GM12872 (cell line): ENCODE measurements at regions not wholly inside any gene's neighbourhood (a gene's known extent, or its start where the extent isn't known, plus 50 kb on each side); places are given as distances from the start of the nearest gene placed in this dataset.

Experiments
- CTCF ChIP-seq: IDR thresholded peaks from 3 replicates; pipeline ENCODE4 v1.5.1; 2011; ENCODE audit warnings: low read depth, mild to moderate bottlenecking, low read length, moderate library complexity; ENCODE audit not compliant: insufficient read depth

GRCh38 chr1:22352355-22352754 is 99.3 kb upstream of the ZBTB40 start:
- no peak for TF ChIP-seq CTCF

- TF ChIP-seq CTCF = no peak
These were observed 98.8 kb upstream of the ZBTB40 start for GRCh38 chr1:22352896-22353295.

DNA sequence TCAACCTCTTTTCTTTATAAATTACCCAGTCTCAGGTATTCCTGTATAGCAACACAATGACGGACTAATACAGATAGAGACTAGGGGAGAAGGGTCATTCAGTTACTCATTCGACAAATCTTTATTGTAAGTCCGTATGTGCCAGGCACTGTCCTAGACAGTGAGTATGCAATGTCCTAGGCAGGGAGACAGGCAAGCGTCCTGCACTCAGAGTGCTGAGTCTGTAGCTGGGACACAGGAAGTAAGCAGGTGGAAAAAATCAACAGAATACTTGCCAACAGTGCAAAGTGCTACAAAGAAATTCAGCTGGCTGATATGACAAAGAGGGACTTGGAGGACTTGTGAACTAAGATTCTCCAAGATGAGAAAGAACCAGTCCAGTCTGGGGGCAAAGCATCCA is 92.2 kb upstream of the ZBTB40 start:
- TF ChIP-seq CTCF = no peak

GRCh38 chr1:22362626-22363402 is 88.8 kb upstream of the ZBTB40 start:
- no peak for TF ChIP-seq CTCF

GRCh38 chr1:22363403-22364325 is 88.0 kb upstream of the ZBTB40 start:
- TF ChIP-seq CTCF = no peak

DNA sequence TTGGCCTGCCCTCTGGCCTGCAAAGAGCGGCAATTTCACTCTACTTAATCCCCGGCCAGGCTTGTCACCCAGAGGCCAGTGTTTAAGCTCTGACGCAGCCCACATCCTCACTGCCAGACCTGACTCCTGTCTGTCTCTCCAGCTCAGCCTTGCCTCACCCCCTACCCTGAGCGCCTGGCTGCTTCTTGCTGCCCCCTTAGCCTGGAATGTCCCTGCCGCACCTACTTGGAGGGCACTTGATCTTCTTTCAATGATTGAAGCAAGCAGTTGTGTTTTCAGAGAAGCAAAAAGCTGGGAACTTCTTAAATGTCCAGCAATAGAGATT is 87.4 kb upstream of the ZBTB40 start:
- TF ChIP-seq CTCF = no peak

GRCh38 chr1:22364764-22365163 is 86.9 kb upstream of the ZBTB40 start:
- TF ChIP-seq CTCF = no peak
